Astrocyte (in vitro differentiated cells and primary cell): ENCODE measurements at regions not wholly inside any gene's neighbourhood (a gene's known extent, or its start where the extent isn't known, plus 50 kb on each side); places are given as distances from the start of the nearest gene placed in this dataset.

ENCODE experiments used
- DNase-seq: peaks from one replicate; pipeline ENCODE4 v3.0.0-alpha.2; 2010; ENCODE audit warnings: low read depth
- FAIRE-seq: peaks from 2 replicates; lab custom pipeline; 2011; peaks lifted over from hg19 to GRCh38; lab: Jason Lieb, UNC
- H2AFZ ChIP-seq: 2 replicates; pipeline ENCODE4 v1.6.0; 2012; ENCODE audit warnings: low read depth, low read length, inconsistent platforms
- H3K27ac ChIP-seq: 2 replicates; pipeline ENCODE4 v1.5.1; 2011; ENCODE audit warnings: low read depth, low read length, inconsistent platforms
- H3K27me3 ChIP-seq: 2 replicates; pipeline ENCODE4 v1.6.0; 2011; ENCODE audit warnings: low read length, inconsistent platforms; ENCODE audit not compliant: insufficient read depth
- H3K36me3 ChIP-seq: 2 replicates; pipeline ENCODE4 v1.5.1; 2011; ENCODE audit warnings: low read length, inconsistent platforms; ENCODE audit not compliant: insufficient read depth
- H3K4me1 ChIP-seq: 2 replicates; pipeline ENCODE4 v1.5.1; 2011; ENCODE audit warnings: low read length, inconsistent platforms; ENCODE audit not compliant: insufficient read depth
- H3K4me2 ChIP-seq: 2 replicates; pipeline ENCODE4 v1.6.0; 2012; ENCODE audit warnings: low read length, inconsistent platforms
- H3K4me3 ChIP-seq: 2 replicates; pipeline ENCODE4 v1.5.1; 2011; ENCODE audit warnings: low read depth, mild to moderate bottlenecking, low read length, inconsistent platforms; ENCODE audit not compliant: insufficient read depth
- H3K79me2 ChIP-seq: 2 replicates; pipeline ENCODE4 v1.6.0; 2012; ENCODE audit warnings: mild to moderate bottlenecking, low read length, inconsistent platforms; ENCODE audit not compliant: insufficient read depth
- H3K9ac ChIP-seq: 2 replicates; pipeline ENCODE4 v1.6.0; 2012; ENCODE audit warnings: mild to moderate bottlenecking, low read length, inconsistent platforms
- H3K9me3 ChIP-seq: 2 replicates; pipeline ENCODE4 v1.5.1; 2012; ENCODE audit warnings: low read depth, mild to moderate bottlenecking, low read length, inconsistent platforms; ENCODE audit not compliant: insufficient read depth
- H4K20me1 ChIP-seq: 2 replicates; pipeline ENCODE4 v1.6.0; 2012; ENCODE audit warnings: low read length, inconsistent platforms; ENCODE audit not compliant: insufficient read depth
- H3K27ac Mint-ChIP-seq: one replicate; pipeline ENCODE4 v1.8.0; 2021; ENCODE audit warnings: mild to moderate bottlenecking, mixed read lengths; ENCODE audit not compliant: unreplicated experiment
- H3K27me3 Mint-ChIP-seq: one replicate; pipeline ENCODE4 v1.8.0; 2021; ENCODE audit warnings: low read depth, mixed read lengths; ENCODE audit not compliant: unreplicated experiment
- H3K36me3 Mint-ChIP-seq: one replicate; pipeline ENCODE4 v1.8.0; 2021; ENCODE audit warnings: low read depth, mixed read lengths; ENCODE audit not compliant: unreplicated experiment
- H3K4me1 Mint-ChIP-seq: one replicate; pipeline ENCODE4 v1.8.0; 2021; ENCODE audit warnings: low read depth, mixed read lengths; ENCODE audit not compliant: unreplicated experiment
- H3K4me3 Mint-ChIP-seq: one replicate; pipeline ENCODE4 v1.8.0; 2021; ENCODE audit warnings: mild to moderate bottlenecking, moderate library complexity, mixed read lengths; ENCODE audit not compliant: unreplicated experiment
- H3K9me3 Mint-ChIP-seq: one replicate; pipeline ENCODE4 v1.8.0; 2021; ENCODE audit warnings: mild to moderate bottlenecking, mixed read lengths; ENCODE audit not compliant: unreplicated experiment
- CTCF ChIP-seq: IDR thresholded peaks from 2 replicates; pipeline ENCODE4 v1.5.1; 2011; ENCODE audit warnings: low read depth, mild to moderate bottlenecking, inconsistent platforms, low read length, moderate library complexity; ENCODE audit not compliant: insufficient read depth
- EZH2 ChIP-seq: IDR thresholded peaks from 2 replicates; pipeline ENCODE4 v1.6.1; 2012; ENCODE audit warnings: mild to moderate bottlenecking, low read length, inconsistent platforms; ENCODE audit not compliant: insufficient read depth

GRCh38 chr15:94927003-94927402, 695.6 kb downstream of the MCTP2 start:
- Histone ChIP-seq H3K36me3 (no peaks in the 10 kb centered on the region), H3K9me3 (no peaks in the 10 kb centered on the region), H3K4me2 (no peak overlapping the region), H3K79me2 (no peaks in the 10 kb centered on the region), H3K27ac (no peak overlapping the region), H3K9ac (no peak overlapping the region), H4K20me1 (no peaks in the 10 kb centered on the region), H2AFZ (no peak overlapping the region), H3K4me3 (no peak overlapping the region), H3K27me3 (no peaks in the 10 kb centered on the region), H3K4me1 (no peaks in the 10 kb centered on the region)
- no peaks in the 10 kb centered on the region for H3K36me3 Mint-ChIP-seq
- FAIRE-seq (no peak), DNase-seq (no peak)
- peaks cover 4% of the 10 kb centered on the region for H3K27me3 Mint-ChIP-seq
- no peak overlapping the region for H3K27ac Mint-ChIP-seq
- H3K9me3 Mint-ChIP-seq, result no peaks in the 10 kb centered on the region
- H3K4me3 Mint-ChIP-seq, result no peak overlapping the region
- no peak for TF ChIP-seq CTCF
- no peak for TF ChIP-seq EZH2
- no peaks in the 10 kb centered on the region for H3K4me1 Mint-ChIP-seq

GRCh38 chr15:94929282-94929681, 697.9 kb downstream of the MCTP2 start:
- Mint-ChIP-seq H3K4me3 (no peak overlapping the region), H3K27me3 (peaks cover 4% of the 10 kb centered on the region), H3K36me3 (no peaks in the 10 kb centered on the region), H3K9me3 (no peaks in the 10 kb centered on the region), H3K27ac (no peak overlapping the region), H3K4me1 (no peaks in the 10 kb centered on the region)
- H3K27me3 ChIP-seq, result no peaks in the 10 kb centered on the region
- FAIRE-seq (no peak), DNase-seq (no peak)
- no peak for TF ChIP-seq EZH2
- no peak for TF ChIP-seq CTCF
- no peak overlapping the region for H3K4me3 ChIP-seq
- no peak overlapping the region for H3K9ac ChIP-seq
- no peak overlapping the region for H2AFZ ChIP-seq
- no peak overlapping the region for H3K27ac ChIP-seq
- no peaks in the 10 kb centered on the region for H3K4me1 ChIP-seq
- H3K36me3 ChIP-seq, result no peaks in the 10 kb centered on the region
- no peaks in the 10 kb centered on the region for H3K79me2 ChIP-seq
- no peak overlapping the region for H3K4me2 ChIP-seq
- no peaks in the 10 kb centered on the region for H3K9me3 ChIP-seq
- H4K20me1 ChIP-seq, result no peaks in the 10 kb centered on the region

GRCh38 chr15:94930441-94930840, 699.1 kb downstream of the MCTP2 start:
- Histone ChIP-seq H2AFZ (no peak overlapping the region), H3K36me3 (no peaks in the 10 kb centered on the region), H3K79me2 (no peaks in the 10 kb centered on the region), H3K9ac (no peak overlapping the region), H4K20me1 (no peaks in the 10 kb centered on the region), H3K27ac (no peak overlapping the region), H3K4me2 (no peak overlapping the region), H3K9me3 (no peaks in the 10 kb centered on the region), H3K27me3 (no peaks in the 10 kb centered on the region), H3K4me3 (no peak overlapping the region), H3K4me1 (no peaks in the 10 kb centered on the region)
- DNase-seq (no peak), FAIRE-seq (no peak)
- Mint-ChIP-seq H3K27ac (no peak overlapping the region), H3K27me3 (peaks cover 4% of the 10 kb centered on the region), H3K36me3 (no peaks in the 10 kb centered on the region), H3K9me3 (no peaks in the 10 kb centered on the region), H3K4me3 (no peak overlapping the region), H3K4me1 (no peaks in the 10 kb centered on the region)
- TF ChIP-seq CTCF (no peak), EZH2 (no peak)
